Neural crest cell (in vitro differentiated cells): ENCODE measurements at regions not wholly inside any gene's neighbourhood (a gene's known extent, or its start where the extent isn't known, plus 50 kb on each side); places are given as distances from the start of the nearest gene placed in this dataset.

Experiments
- DNase-seq: peaks from one replicate; pipeline ENCODE4 v3.0.0; 2021; ENCODE audit warnings: low read depth, mixed read lengths, low spot score
- H3K27ac Mint-ChIP-seq: one replicate; pipeline ENCODE4 v1.8.0; 2021; ENCODE audit warnings: mild to moderate bottlenecking, mixed read lengths; ENCODE audit not compliant: unreplicated experiment
- H3K27me3 Mint-ChIP-seq: 2 replicates; pipeline ENCODE4 v1.8.0; 2021; ENCODE audit warnings: low read depth, mild to moderate bottlenecking, mixed read lengths
- H3K36me3 Mint-ChIP-seq: 2 replicates; pipeline ENCODE4 v1.8.0; 2021; ENCODE audit warnings: low read depth, mild to moderate bottlenecking, mixed read lengths
- H3K4me1 Mint-ChIP-seq: 2 replicates; pipeline ENCODE4 v1.8.0; 2021; ENCODE audit warnings: mixed read lengths
- H3K4me3 Mint-ChIP-seq: one replicate; pipeline ENCODE4 v1.8.0; 2021; ENCODE audit warnings: mild to moderate bottlenecking, mixed read lengths
- H3K9me3 Mint-ChIP-seq: 2 replicates; pipeline ENCODE4 v1.8.0; 2021; ENCODE audit warnings: mixed read lengths
- TF ChIP-seq, protein P1 (sequence below): fragments of 200-600 bp; sonication (generic); conservative IDR thresholded peaks from 2 replicates; pipeline ENCODE4 v1.5.0; 2021; ENCODE audit warnings: antibody characterized with exemption, mild to moderate bottlenecking

DNA sequence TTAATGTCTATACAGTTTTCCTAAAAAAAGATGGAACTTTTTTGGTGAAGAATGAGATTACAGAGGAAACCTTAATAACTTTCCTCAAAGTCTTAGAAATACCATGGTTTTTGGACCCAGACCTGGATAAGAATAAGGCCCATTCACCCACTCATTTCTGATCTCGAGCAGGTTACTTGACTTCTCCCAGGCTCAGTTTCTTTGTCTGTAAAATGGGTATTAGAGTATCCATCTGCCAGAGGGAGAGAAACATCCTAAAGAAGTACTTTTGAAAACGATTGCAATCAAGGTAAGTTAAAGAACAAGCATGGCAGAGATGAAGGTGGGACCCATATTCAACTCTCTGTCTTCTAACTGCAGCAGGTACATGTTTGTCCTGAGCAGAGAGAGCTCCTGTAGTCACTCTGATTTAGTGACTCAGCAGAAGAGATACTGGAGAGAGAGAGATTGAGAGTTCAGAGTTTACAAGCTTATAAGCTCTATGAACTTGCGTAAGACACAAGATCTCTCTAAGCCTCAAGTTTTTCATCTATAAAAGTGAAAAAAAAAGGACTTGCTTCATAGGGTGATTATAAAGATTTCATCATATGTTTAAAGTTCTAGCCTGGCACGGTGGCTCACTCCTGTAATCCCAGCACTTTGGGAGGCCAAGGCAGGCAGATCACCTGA lies 379.4 kb upstream of the SGCD start:
- TF ChIP-seq, protein P1, sequence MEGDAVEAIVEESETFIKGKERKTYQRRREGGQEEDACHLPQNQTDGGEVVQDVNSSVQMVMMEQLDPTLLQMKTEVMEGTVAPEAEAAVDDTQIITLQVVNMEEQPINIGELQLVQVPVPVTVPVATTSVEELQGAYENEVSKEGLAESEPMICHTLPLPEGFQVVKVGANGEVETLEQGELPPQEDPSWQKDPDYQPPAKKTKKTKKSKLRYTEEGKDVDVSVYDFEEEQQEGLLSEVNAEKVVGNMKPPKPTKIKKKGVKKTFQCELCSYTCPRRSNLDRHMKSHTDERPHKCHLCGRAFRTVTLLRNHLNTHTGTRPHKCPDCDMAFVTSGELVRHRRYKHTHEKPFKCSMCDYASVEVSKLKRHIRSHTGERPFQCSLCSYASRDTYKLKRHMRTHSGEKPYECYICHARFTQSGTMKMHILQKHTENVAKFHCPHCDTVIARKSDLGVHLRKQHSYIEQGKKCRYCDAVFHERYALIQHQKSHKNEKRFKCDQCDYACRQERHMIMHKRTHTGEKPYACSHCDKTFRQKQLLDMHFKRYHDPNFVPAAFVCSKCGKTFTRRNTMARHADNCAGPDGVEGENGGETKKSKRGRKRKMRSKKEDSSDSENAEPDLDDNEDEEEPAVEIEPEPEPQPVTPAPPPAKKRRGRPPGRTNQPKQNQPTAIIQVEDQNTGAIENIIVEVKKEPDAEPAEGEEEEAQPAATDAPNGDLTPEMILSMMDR: no peak

GRCh38 chr5:155948576-155948975 lies 378.4 kb upstream of the SGCD start:
- Mint-ChIP-seq H3K4me3 (no peak overlapping the region), H3K27me3 (peaks cover 27% of the 10 kb centered on the region), H3K36me3 (no peaks in the 10 kb centered on the region), H3K27ac (no peak overlapping the region), H3K4me1 (no peaks in the 10 kb centered on the region), H3K9me3 (no peaks in the 10 kb centered on the region)
- TF ChIP-seq, protein P1: no peak
- DNase-seq: no peak

More for the DNA sequence above, 379.4 kb upstream of the SGCD start:
- Mint-ChIP-seq H3K4me1 (no peaks in the 10 kb centered on the region), H3K9me3 (no peaks in the 10 kb centered on the region), H3K4me3 (no peak overlapping the region), H3K36me3 (no peaks in the 10 kb centered on the region), H3K27me3 (peaks cover 29% of the 10 kb centered on the region), H3K27ac (no peak overlapping the region)
- no peak for DNase-seq

- TF ChIP-seq, protein P1: no peak
- Mint-ChIP-seq H3K4me1 (peaks cover 11% of the 10 kb centered on the region), H3K4me3 (no peak overlapping the region), H3K27me3 (peaks cover 8% of the 10 kb centered on the region), H3K9me3 (no peaks in the 10 kb centered on the region), H3K27ac (peak overlapping the region; percentile 68), H3K36me3 (no peaks in the 10 kb centered on the region)
- DNase-seq: no peak
These were observed 374.4 kb upstream of the SGCD start for GRCh38 chr5:155952486-155953089.

DNA sequence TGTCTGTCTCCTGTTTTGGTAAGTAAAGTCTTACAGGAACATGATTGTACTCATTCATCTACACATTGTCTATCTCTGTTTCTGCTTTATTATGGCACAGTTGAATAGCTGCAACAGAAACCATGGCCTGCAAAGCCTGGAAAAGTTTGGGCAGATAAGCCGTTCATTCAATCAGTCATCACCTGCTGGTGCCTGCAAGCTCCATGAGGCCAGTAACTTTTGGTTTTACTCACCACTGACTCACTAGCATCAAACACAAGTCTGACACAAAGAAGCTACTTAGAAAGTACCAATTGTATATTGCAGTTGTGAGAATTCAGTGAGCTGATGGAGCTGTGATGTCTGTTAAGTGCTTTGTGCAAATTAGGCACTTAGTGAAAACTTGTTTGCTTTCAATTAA lies 373.6 kb upstream of the SGCD start:
- peaks cover 8% of the 10 kb centered on the region for H3K27me3 Mint-ChIP-seq
- no peak for DNase-seq
- H3K27ac Mint-ChIP-seq: no peak overlapping the region
- peaks cover 11% of the 10 kb centered on the region for H3K4me1 Mint-ChIP-seq
- TF ChIP-seq, protein P1: no peak
- H3K9me3 Mint-ChIP-seq: no peaks in the 10 kb centered on the region
- no peak overlapping the region for H3K4me3 Mint-ChIP-seq
- H3K36me3 Mint-ChIP-seq: no peaks in the 10 kb centered on the region

GRCh38 chr5:155954701-155955445 lies 372.1 kb upstream of the SGCD start:
- H3K4me3 Mint-ChIP-seq: no peak overlapping the region
- peaks cover 6% of the 10 kb centered on the region for H3K27me3 Mint-ChIP-seq
- H3K4me1 Mint-ChIP-seq: peaks cover 11% of the 10 kb centered on the region
- no peak overlapping the region for H3K27ac Mint-ChIP-seq
- H3K36me3 Mint-ChIP-seq: no peaks in the 10 kb centered on the region
- TF ChIP-seq, protein P1: no peak
- H3K9me3 Mint-ChIP-seq: no peaks in the 10 kb centered on the region
- no peak for DNase-seq
